ENCODE measurements at regions not wholly inside any gene's neighbourhood (a gene's known extent, or its start where the extent isn't known, plus 50 kb on each side); places are given as distances from the start of the nearest gene placed in this dataset.

DNA sequence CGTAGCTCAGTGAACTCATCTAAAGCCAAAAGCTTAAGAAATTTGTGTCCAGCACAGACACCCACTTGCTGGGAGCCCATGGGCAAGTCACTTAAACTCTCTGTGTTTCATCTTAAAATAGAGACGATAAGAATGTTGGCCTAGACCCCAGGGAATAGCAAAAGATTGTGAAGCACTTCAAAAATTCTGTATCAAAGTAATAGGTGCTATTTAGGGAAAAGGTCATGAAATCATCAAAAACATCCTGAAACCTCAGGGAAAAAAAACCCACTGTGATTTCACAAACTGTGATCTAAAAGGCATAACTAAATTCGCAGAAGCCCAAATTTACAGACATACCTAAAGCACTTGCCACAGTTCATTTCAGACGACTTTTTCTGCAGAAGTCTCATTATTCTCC is 278.3 kb downstream of the NR2F1-AS1 start:
- Histone ChIP-seq H3K36me3 (no peaks in the 10 kb centered on the region), H3K27ac (no peak overlapping the region), H3K27me3 (no peaks in the 10 kb centered on the region), H3K4me3 (no peak overlapping the region), H3K9me3 (no peaks in the 10 kb centered on the region), H3K4me1 (no peaks in the 10 kb centered on the region)
- in situ Hi-C loops (cut with MboI; ENCODE audit: low pct_ligation_motif_present in 1 of 4, low pct_unique_long_range_greater_than_20kb in 1 of 4, low sequenced_read_pairs in 3 of 4) = no loop called here
- WGBS, 2 donors (ENCODE audit: low coverage in 1 of 2) = 74% methylated on average over 4 of the region's 4 CpGs
- no peak for DNase-seq
- no peak for TF ChIP-seq EP300 (IDR thresholded peaks at IDR 0.05; ENCODE audit: low read depth)
- no peak for TF ChIP-seq POLR2A (IDR thresholded peaks at IDR 0.05)
- TF ChIP-seq POLR2AphosphoS5 (IDR thresholded peaks at IDR 0.05) = no peak
- TF ChIP-seq, protein P1, sequence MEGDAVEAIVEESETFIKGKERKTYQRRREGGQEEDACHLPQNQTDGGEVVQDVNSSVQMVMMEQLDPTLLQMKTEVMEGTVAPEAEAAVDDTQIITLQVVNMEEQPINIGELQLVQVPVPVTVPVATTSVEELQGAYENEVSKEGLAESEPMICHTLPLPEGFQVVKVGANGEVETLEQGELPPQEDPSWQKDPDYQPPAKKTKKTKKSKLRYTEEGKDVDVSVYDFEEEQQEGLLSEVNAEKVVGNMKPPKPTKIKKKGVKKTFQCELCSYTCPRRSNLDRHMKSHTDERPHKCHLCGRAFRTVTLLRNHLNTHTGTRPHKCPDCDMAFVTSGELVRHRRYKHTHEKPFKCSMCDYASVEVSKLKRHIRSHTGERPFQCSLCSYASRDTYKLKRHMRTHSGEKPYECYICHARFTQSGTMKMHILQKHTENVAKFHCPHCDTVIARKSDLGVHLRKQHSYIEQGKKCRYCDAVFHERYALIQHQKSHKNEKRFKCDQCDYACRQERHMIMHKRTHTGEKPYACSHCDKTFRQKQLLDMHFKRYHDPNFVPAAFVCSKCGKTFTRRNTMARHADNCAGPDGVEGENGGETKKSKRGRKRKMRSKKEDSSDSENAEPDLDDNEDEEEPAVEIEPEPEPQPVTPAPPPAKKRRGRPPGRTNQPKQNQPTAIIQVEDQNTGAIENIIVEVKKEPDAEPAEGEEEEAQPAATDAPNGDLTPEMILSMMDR (IDR thresholded peaks at IDR 0.05) = no peak
- intact Hi-C loops (cut with DNase I; ENCODE audit: low total_unique reads) = no loop called here

DNA sequence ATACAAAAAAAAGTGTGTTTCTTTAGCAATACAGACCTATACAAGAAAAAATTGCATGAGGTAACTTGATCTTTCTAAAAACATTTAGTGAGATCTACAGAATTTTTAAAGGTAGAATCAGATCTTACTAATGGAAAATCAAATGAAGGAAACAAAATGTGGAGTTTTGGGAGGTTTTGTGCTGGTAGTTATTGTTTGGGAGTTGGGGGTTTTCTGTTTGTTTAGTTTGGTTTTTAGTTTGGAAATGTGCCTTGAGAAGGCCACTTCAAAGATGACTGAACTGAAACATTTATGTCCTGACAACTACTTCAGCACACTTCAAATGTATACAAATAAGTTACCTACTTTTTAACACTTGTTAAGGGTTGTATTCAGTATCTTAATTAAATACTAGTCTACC is 280.1 kb downstream of the NR2F1-AS1 start:
- no peak for DNase-seq
- TF ChIP-seq EP300 (IDR thresholded peaks at IDR 0.05; ENCODE audit: low read depth) (no peak), POLR2A (IDR thresholded peaks at IDR 0.05) (no peak), POLR2AphosphoS5 (IDR thresholded peaks at IDR 0.05) (no peak)
- TF ChIP-seq, protein P1 (IDR thresholded peaks at IDR 0.05) = no peak
- Histone ChIP-seq H3K36me3 (no peaks in the 10 kb centered on the region), H3K27me3 (no peaks in the 10 kb centered on the region), H3K4me1 (no peaks in the 10 kb centered on the region), H3K27ac (no peak overlapping the region), H3K9me3 (no peaks in the 10 kb centered on the region), H3K4me3 (no peak overlapping the region)
- intact Hi-C loops (cut with DNase I; ENCODE audit: low total_unique reads) (no loop called here), in situ Hi-C loops (cut with MboI; ENCODE audit: low pct_ligation_motif_present in 1 of 4, low pct_unique_long_range_greater_than_20kb in 1 of 4, low sequenced_read_pairs in 3 of 4) (no loop called here)

DNA sequence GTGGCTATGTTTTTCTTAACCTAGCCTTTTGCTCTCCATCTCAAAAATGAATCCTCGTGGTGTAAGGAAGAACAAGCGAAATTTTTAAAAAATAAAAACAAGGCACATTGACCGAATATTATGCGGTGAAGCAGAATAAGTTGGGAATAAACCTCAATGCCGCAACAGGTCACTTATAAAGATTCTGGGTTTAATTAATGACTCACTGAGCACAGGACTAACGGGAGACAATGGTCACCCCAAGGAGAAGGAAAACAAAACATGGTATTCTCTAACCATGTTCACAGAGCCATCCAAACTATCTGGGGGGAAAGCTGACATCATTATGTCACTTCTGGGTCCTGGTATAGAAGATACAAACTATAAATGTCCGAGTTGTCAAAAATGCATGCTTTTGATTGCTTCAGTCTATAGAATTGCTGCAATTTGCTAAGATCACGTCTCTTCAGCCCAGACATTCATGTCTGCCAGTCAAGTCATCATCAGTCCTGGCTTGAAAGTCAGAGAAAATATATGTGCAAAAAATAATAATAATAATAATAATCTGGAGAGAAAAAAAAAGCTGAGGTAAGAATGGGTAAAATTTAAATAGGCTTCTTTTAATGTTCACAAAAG is 280.6 kb downstream of the NR2F1-AS1 start:
- Histone ChIP-seq H3K27ac (no peak overlapping the region), H3K4me3 (no peak overlapping the region), H3K9me3 (no peaks in the 10 kb centered on the region), H3K36me3 (no peaks in the 10 kb centered on the region), H3K27me3 (no peaks in the 10 kb centered on the region), H3K4me1 (no peaks in the 10 kb centered on the region)
- TF ChIP-seq POLR2A (IDR thresholded peaks at IDR 0.05) (no peak), POLR2AphosphoS5 (IDR thresholded peaks at IDR 0.05) (no peak), EP300 (IDR thresholded peaks at IDR 0.05; ENCODE audit: low read depth) (no peak)
- TF ChIP-seq, protein P1 (IDR thresholded peaks at IDR 0.05) = no peak
- DNase-seq = no peak
- intact Hi-C loops (cut with DNase I; ENCODE audit: low total_unique reads) = no loop called here
- in situ Hi-C loops (cut with MboI; ENCODE audit: low pct_ligation_motif_present in 1 of 4, low pct_unique_long_range_greater_than_20kb in 1 of 4, low sequenced_read_pairs in 3 of 4) = no loop called here
- 64 to 85% methylated on average over 6 to 8 of the region's 8 CpGs for WGBS, 2 donors (ENCODE audit: low coverage in 1 of 2)

DNA sequence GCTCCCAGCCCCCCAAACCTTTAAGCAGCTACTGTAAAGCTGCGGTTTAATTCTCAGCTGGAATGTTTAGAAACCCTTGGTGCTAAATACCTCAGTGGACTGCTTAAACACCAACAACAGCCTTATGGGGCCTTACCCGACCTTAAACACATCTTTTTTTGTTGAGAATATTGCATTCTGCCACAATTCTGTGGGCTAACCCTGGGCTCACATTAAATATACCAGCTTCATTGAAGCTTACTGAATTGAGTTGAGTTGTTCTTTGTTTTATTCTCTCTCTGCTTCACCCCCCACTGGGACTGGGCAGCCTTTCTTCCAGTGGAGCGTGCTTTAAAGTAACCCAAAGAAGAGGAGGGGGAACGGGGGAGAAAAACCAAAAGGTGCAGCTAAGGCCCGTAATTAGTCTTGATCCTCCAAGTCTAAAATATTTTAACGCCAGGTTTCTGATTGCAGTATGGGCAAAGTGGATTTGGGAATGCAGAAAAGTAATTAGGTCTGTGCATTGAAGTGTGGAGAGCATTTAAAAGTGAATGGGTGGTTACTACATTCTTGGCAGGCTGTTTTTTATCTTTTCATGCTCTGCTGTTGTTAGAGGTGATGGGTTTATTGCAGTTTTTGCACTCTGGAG is 281.2 kb downstream of the NR2F1-AS1 start:
- H3K36me3 ChIP-seq = no peaks in the 10 kb centered on the region
- DNase-seq = no peak
- no peaks in the 10 kb centered on the region for H3K4me1 ChIP-seq
- 70% methylated on average over 6 of the region's 6 CpGs for WGBS, 2 donors (ENCODE audit: low coverage in 1 of 2)
- in situ Hi-C loops (cut with MboI; ENCODE audit: low pct_ligation_motif_present in 1 of 4, low pct_unique_long_range_greater_than_20kb in 1 of 4, low sequenced_read_pairs in 3 of 4) (no loop called here), intact Hi-C loops (cut with DNase I; ENCODE audit: low total_unique reads) (no loop called here)
- H3K27ac ChIP-seq = no peak overlapping the region
- TF ChIP-seq EP300 (IDR thresholded peaks at IDR 0.05; ENCODE audit: low read depth) (no peak), POLR2AphosphoS5 (IDR thresholded peaks at IDR 0.05) (no peak), POLR2A (IDR thresholded peaks at IDR 0.05) (no peak)
- TF ChIP-seq, protein P1 (IDR thresholded peaks at IDR 0.05) = no peak
- H3K9me3 ChIP-seq = no peaks in the 10 kb centered on the region
- H3K27me3 ChIP-seq = no peaks in the 10 kb centered on the region
- no peak overlapping the region for H3K4me3 ChIP-seq
